ENCODE measurements at regions not wholly inside any gene's neighbourhood (a gene's known extent, or its start where the extent isn't known, plus 50 kb on each side); places are given as distances from the start of the nearest gene placed in this dataset.

DNA sequence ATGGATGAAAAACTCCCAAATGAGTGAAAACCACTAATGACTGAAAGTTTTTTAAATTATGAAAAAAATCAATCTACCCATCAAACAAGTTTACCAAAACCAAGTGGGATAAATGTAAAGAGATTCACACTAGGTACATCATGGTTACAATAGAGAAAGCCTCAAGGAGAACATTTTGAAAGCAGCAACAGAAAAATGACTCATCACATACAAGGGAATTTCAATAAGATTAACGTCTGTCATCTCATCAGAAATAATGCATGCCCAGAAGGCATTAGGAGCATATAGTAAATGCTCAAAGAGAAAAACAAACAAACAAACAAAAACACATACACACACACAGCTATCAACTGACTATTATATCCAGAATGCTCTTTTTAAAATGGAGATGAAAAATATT is 261.8 kb upstream of the KIF2B start:
- H3K9me3 ChIP-seq (ENCODE audit: low read length), result no peaks in the 10 kb centered on the region
- no peaks in the 10 kb centered on the region for H3K79me2 ChIP-seq (ENCODE audit: insufficient read depth, low read length)
- H3K27ac ChIP-seq (ENCODE audit: low read depth, low read length, poor library complexity, severe bottlenecking), result no peak overlapping the region
- H3K9me2 ChIP-seq (ENCODE audit: low read depth, low read length), result no peaks in the 10 kb centered on the region
- H3K4me1 ChIP-seq (ENCODE audit: insufficient read depth, low read length, severe bottlenecking), result no peaks in the 10 kb centered on the region
- H3K27me3 ChIP-seq (ENCODE audit: insufficient read depth, low read length), result no peaks in the 10 kb centered on the region
- H3K36me3 ChIP-seq (ENCODE audit: insufficient read depth, low read length), result no peaks in the 10 kb centered on the region
- H2AFZ ChIP-seq (ENCODE audit: low read length), result no peak overlapping the region
- no peak overlapping the region for H3K9ac ChIP-seq (ENCODE audit: low read length)
- TF ChIP-seq, protein P1, sequence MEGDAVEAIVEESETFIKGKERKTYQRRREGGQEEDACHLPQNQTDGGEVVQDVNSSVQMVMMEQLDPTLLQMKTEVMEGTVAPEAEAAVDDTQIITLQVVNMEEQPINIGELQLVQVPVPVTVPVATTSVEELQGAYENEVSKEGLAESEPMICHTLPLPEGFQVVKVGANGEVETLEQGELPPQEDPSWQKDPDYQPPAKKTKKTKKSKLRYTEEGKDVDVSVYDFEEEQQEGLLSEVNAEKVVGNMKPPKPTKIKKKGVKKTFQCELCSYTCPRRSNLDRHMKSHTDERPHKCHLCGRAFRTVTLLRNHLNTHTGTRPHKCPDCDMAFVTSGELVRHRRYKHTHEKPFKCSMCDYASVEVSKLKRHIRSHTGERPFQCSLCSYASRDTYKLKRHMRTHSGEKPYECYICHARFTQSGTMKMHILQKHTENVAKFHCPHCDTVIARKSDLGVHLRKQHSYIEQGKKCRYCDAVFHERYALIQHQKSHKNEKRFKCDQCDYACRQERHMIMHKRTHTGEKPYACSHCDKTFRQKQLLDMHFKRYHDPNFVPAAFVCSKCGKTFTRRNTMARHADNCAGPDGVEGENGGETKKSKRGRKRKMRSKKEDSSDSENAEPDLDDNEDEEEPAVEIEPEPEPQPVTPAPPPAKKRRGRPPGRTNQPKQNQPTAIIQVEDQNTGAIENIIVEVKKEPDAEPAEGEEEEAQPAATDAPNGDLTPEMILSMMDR (IDR thresholded peaks at IDR 0.05; ENCODE audit: low read length), result no peak
- TF ChIP-seq EZH2 (IDR thresholded peaks at IDR 0.05; ENCODE audit: borderline replicate concordance, low read length), result no peak
- no peak overlapping the region for H3K4me3 ChIP-seq (ENCODE audit: low read depth, low read length, poor library complexity, severe bottlenecking)
- no peaks in the 10 kb centered on the region for H3F3A ChIP-seq (ENCODE audit: insufficient read depth, low read length)
- H4K20me1 ChIP-seq (ENCODE audit: insufficient read depth, low read length), result no peaks in the 10 kb centered on the region
- no peak overlapping the region for H3K4me2 ChIP-seq (ENCODE audit: low read length)

GRCh38 chr17:53548252-53548651 is 274.5 kb upstream of the KIF2B start:
- Histone ChIP-seq H3K4me2 (ENCODE audit: low read length) (no peak overlapping the region), H3K4me3 (ENCODE audit: low read depth, low read length, poor library complexity, severe bottlenecking) (no peak overlapping the region), H3K9me2 (ENCODE audit: low read depth, low read length) (no peaks in the 10 kb centered on the region), H2AFZ (ENCODE audit: low read length) (no peak overlapping the region), H3K36me3 (ENCODE audit: insufficient read depth, low read length) (no peaks in the 10 kb centered on the region), H4K20me1 (ENCODE audit: insufficient read depth, low read length) (no peaks in the 10 kb centered on the region), H3K4me1 (ENCODE audit: insufficient read depth, low read length, severe bottlenecking) (no peaks in the 10 kb centered on the region), H3K79me2 (ENCODE audit: insufficient read depth, low read length) (no peaks in the 10 kb centered on the region), H3K27me3 (ENCODE audit: insufficient read depth, low read length) (no peaks in the 10 kb centered on the region), H3K9ac (ENCODE audit: low read length) (no peak overlapping the region), H3K27ac (ENCODE audit: low read depth, low read length, poor library complexity, severe bottlenecking) (no peak overlapping the region), H3K9me3 (ENCODE audit: low read length) (no peaks in the 10 kb centered on the region), H3F3A (ENCODE audit: insufficient read depth, low read length) (no peaks in the 10 kb centered on the region)
- TF ChIP-seq, protein P1 (IDR thresholded peaks at IDR 0.05; ENCODE audit: low read length), result no peak
- no peak for TF ChIP-seq EZH2 (IDR thresholded peaks at IDR 0.05; ENCODE audit: borderline replicate concordance, low read length)

DNA sequence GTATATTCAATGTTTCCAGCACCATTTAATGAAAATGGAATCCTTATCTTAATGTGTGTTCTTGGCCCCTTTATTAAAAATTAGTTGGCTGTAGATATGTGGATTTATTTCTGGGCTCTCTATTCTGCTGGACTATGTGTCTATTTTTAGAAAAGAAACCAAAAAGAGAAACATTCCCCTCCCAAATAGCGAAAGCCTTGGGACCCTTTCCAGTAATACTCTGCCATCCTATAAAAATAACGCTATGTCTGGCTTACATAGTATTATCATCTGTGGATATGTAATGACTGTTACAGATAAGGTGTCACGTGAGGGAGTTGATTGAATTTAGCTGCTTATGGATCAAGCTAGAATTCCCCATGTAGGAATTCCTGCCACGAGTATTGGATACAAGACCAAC is 279.3 kb upstream of the KIF2B start:
- no peak overlapping the region for H3K4me2 ChIP-seq (ENCODE audit: low read length)
- no peak overlapping the region for H3K4me3 ChIP-seq (ENCODE audit: low read depth, low read length, poor library complexity, severe bottlenecking)
- no peaks in the 10 kb centered on the region for H4K20me1 ChIP-seq (ENCODE audit: insufficient read depth, low read length)
- H3K9ac ChIP-seq (ENCODE audit: low read length), result no peak overlapping the region
- no peaks in the 10 kb centered on the region for H3K36me3 ChIP-seq (ENCODE audit: insufficient read depth, low read length)
- no peaks in the 10 kb centered on the region for H3K9me2 ChIP-seq (ENCODE audit: low read depth, low read length)
- no peaks in the 10 kb centered on the region for H3K4me1 ChIP-seq (ENCODE audit: insufficient read depth, low read length, severe bottlenecking)
- H2AFZ ChIP-seq (ENCODE audit: low read length), result no peak overlapping the region
- no peaks in the 10 kb centered on the region for H3K79me2 ChIP-seq (ENCODE audit: insufficient read depth, low read length)
- TF ChIP-seq, protein P1 (IDR thresholded peaks at IDR 0.05; ENCODE audit: low read length), result no peak
- no peak for TF ChIP-seq EZH2 (IDR thresholded peaks at IDR 0.05; ENCODE audit: borderline replicate concordance, low read length)
- H3K27ac ChIP-seq (ENCODE audit: low read depth, low read length, poor library complexity, severe bottlenecking), result no peak overlapping the region
- no peaks in the 10 kb centered on the region for H3K27me3 ChIP-seq (ENCODE audit: insufficient read depth, low read length)
- no peaks in the 10 kb centered on the region for H3F3A ChIP-seq (ENCODE audit: insufficient read depth, low read length)
- H3K9me3 ChIP-seq (ENCODE audit: low read length), result no peaks in the 10 kb centered on the region

Measured in OCI-LY1 (cell line).